ENCODE measurements at regions not wholly inside any gene's neighbourhood (a gene's known extent, or its start where the extent isn't known, plus 50 kb on each side); places are given as distances from the start of the nearest gene placed in this dataset.

DNA sequence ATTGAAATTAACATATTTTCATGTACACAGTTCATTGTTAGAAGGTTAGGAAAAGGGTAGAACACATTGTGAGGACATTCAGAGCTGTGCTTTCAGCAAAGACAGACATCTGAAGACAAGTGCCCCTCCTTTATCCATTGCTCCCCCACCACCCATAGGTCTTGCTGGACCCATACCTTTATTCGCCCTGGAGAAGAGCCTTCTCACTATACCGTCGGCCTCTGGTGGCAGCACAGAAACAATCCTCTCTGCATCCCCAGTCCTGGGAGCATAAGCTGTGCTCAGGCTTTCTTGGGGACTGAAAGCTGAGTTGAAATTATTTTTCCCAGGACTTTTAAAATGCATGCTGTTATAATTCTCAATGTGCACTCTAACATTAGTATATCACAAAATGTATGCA lies 372.3 kb downstream of the EPHA7 start:
- H3K4ac ChIP-seq (replicated peaks; ENCODE audit: insufficient read length, low read depth, low read length), result no peak overlapping the region
- H4K20me1 ChIP-seq (replicated peaks in 1 of 2; ENCODE audit: control insufficient read depth in 1 of 2, insufficient read depth in 2 of 2, low read length in 2 of 2), result no peaks in the 10 kb centered on the region
- no peak overlapping the region for H4K5ac ChIP-seq (ENCODE audit: insufficient read length, low read depth, low read length)
- no peak overlapping the region for H3K4me3 ChIP-seq (ENCODE audit: extremely low read depth in 1 of 4, insufficient read depth in 2 of 4, low read depth in 3 of 4, low read length in 4 of 4)
- H3K23me2 ChIP-seq (ENCODE audit: low read depth, low read length), result no peaks in the 10 kb centered on the region
- H2BK5ac ChIP-seq (ENCODE audit: low read depth, low read length), result no peak overlapping the region
- H4K91ac ChIP-seq (replicated peaks; ENCODE audit: insufficient read length, low read length), result no peak overlapping the region
- H2BK15ac ChIP-seq (ENCODE audit: low read length), result no peak overlapping the region; the same call in 1 of the 2 replicates
- no peak overlapping the region for H3K23ac ChIP-seq (ENCODE audit: insufficient read length)
- no peak overlapping the region for H2AFZ ChIP-seq (ENCODE audit: low read length)
- H3K18ac ChIP-seq (ENCODE audit: extremely low read depth, low read length), result no peak overlapping the region
- DNase-seq (ENCODE audit: low read depth in 1 of 2, low spot score in 2 of 2), result no peak
- no peak overlapping the region for H2BK120ac ChIP-seq (replicated peaks; ENCODE audit: low read depth, low read length)
- H3K79me1 ChIP-seq (ENCODE audit: low read depth, low read length), result no peaks in the 10 kb centered on the region
- no peak overlapping the region for H2BK20ac ChIP-seq (ENCODE audit: low read length)
- H4K8ac ChIP-seq (ENCODE audit: extremely low read depth, insufficient read depth, low read length), result no peak overlapping the region
- ChIA-PET POLR2A (ENCODE audit: partially characterized antibody) (no interaction called here), CTCF (ENCODE audit: partially characterized antibody) (interaction anchor here (0.6 to 3.1 kb wide), 8 partner anchors 10 to 674 kb away, joined by 3 to 16 read pairs (median 3); no protein-coding TSS in a partner anchor)
- H3K14ac ChIP-seq (ENCODE audit: insufficient read length), result no peak overlapping the region
- H3K9me3 ChIP-seq (ENCODE audit: insufficient read depth in 2 of 2, low read depth in 1 of 2, low read length in 1 of 2), result no peaks in the 10 kb centered on the region
- no peak overlapping the region for H3K27ac ChIP-seq (ENCODE audit: low read depth, low read length)
- H3K56ac ChIP-seq (replicated peaks; ENCODE audit: insufficient read length, low read depth, low read length), result no peak overlapping the region
- no peak for FAIRE-seq
- H3K79me2 ChIP-seq (ENCODE audit: control insufficient read depth in 1 of 2, insufficient read depth in 2 of 2, low read length in 2 of 2), result no peaks in the 10 kb centered on the region
- H3K4me2 ChIP-seq (ENCODE audit: insufficient read depth in 1 of 2, low read depth in 2 of 2, low read length in 2 of 2), result no peak overlapping the region
- 49% methylated on average over 3 of the region's 3 CpGs; no CpG with 5 or more reads in 1 of the 2 experiments for WGBS, 2 experiments (ENCODE audit: extremely low coverage in 1 of 2, insufficient coverage in 1 of 2, insufficient read length in 1 of 2, insufficient replicate concordance in 2 of 2, low coverage in 1 of 2, low lambda C conversion rate in 2 of 2, missing lambda C conversion rate in 1 of 2)
- no peak overlapping the region for H3K9ac ChIP-seq (replicated peaks in 1 of 4; ENCODE audit: extremely low read depth in 1 of 4, low read depth in 3 of 4, low read length in 3 of 4)
- no peak overlapping the region for H2AK5ac ChIP-seq (ENCODE audit: low read depth, low read length)
- no peaks in the 10 kb centered on the region for H3K27me3 ChIP-seq (replicated peaks in 1 of 4; ENCODE audit: control insufficient read depth in 3 of 4, extremely low read depth in 1 of 4, insufficient read depth in 3 of 4, low read length in 3 of 4)
- no peaks in the 10 kb centered on the region for H3K36me3 ChIP-seq (ENCODE audit: control insufficient read depth in 2 of 4, insufficient read depth in 4 of 4, low read length in 3 of 4)
- H3K4me1 ChIP-seq (replicated peaks in 1 of 4; ENCODE audit: control insufficient read depth in 3 of 4, insufficient read depth in 4 of 4, low read length in 3 of 4), result peaks cover 0 to 10% (median 2%) of the 10 kb centered on the region in 4 experiments; a peak in 2 of 7 replicates
- no peak overlapping the region; the same call in 1 of the 2 replicates for H2BK12ac ChIP-seq (ENCODE audit: low read depth, low read length)
- TF ChIP-seq EZH2 (IDR thresholded peaks at IDR 0.05; ENCODE audit: low read depth, low read length, severe bottlenecking), result no peak
- TF ChIP-seq POU5F1 (IDR thresholded peaks at IDR 0.05; ENCODE audit: low read depth, low read length), result no peak
- TF ChIP-seq SUZ12 (IDR thresholded peaks at IDR 0.05; ENCODE audit: low read length), result no peak
- TF ChIP-seq, protein P1, sequence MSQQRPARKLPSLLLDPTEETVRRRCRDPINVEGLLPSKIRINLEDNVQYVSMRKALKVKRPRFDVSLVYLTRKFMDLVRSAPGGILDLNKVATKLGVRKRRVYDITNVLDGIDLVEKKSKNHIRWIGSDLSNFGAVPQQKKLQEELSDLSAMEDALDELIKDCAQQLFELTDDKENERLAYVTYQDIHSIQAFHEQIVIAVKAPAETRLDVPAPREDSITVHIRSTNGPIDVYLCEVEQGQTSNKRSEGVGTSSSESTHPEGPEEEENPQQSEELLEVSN (IDR thresholded peaks at IDR 0.05), result no peak
- no peak for TF ChIP-seq TAF1 (IDR thresholded peaks at IDR 0.05; ENCODE audit: low read depth, low read length)

All from H1 (cell line).